ENCODE measurements at regions not wholly inside any gene's neighbourhood (a gene's known extent, or its start where the extent isn't known, plus 50 kb on each side); places are given as distances from the start of the nearest gene placed in this dataset.
"Not testable (repeated sequence)": the region's sequence is repeated elsewhere in the genome, so short reads cannot be mapped to it uniquely, and the experiment has no call there.

DNA sequence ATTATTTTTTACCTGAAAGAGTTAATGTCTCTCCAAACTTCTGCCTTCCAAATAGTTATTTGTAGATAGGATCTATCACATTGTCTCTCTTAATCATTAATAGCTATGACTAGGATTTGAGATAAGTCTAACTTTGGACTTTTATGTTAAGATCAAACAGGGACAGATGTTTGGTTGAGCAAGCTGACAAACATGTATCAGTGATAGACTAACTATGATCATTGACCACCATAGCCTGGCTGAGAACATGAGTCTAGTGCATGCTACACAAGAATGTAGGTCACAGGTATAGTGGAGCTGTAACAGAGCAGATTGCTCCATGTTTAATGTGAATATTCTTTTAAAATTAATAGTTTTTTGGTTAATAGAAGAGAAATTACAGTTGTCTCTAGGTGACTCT lies 52.0 kb downstream of the SYT15B start:
- not testable (repeated sequence) for H3K4me3 ChIP-seq; H3K4me1 ChIP-seq; DNase-seq (ENCODE audit: low spot score in 2 of 2); H3K9me3 ChIP-seq; H3K27ac ChIP-seq; H3K27me3 ChIP-seq; H3K36me3 ChIP-seq

DNA sequence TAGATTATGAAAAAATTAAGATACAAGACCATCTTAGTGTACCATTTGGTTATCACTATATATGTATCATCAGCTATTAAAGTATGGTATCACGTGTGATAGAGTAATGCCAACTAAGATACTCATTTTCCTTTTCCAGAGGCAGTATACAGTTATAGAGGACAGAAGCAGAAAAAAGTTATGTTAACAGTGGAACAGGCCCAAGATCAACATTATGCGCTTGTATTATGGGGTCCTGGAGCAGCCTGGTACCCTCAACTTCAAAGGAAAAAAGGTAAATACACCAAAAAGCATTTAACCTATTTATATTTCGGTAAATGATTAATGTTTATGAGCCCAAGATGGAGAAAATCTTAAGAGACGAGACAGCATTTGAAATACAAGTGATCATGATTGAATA lies 52.9 kb downstream of the SYT15B start:
- not testable (repeated sequence) for H3K36me3 ChIP-seq; H3K4me3 ChIP-seq; H3K4me1 ChIP-seq; H3K27ac ChIP-seq; H3K27me3 ChIP-seq; DNase-seq (ENCODE audit: low spot score in 2 of 2); H3K9me3 ChIP-seq
- no CpG with 5 or more reads among the region's 4 CpGs for WGBS, 2 donors

GRCh38 chr10:47705698-47706414 lies 57.5 kb downstream of the SYT15B start:
- peak overlapping the region; percentile 26 to 86 (median 76) for H3K27ac ChIP-seq
- H3K9me3 ChIP-seq, H3K36me3 ChIP-seq, H3K4me1 ChIP-seq, H3K27me3 ChIP-seq: not testable (repeated sequence)
- WGBS, 2 donors = 0 to 1% methylated on average over 13 to 45 of the region's 66 CpGs
- peak; percentile 53 to 63 for DNase-seq (ENCODE audit: low spot score in 2 of 2)
- TF ChIP-seq POLR2A (IDR thresholded peaks at IDR 0.05) = peak in 1 of 2 donors; percentile 53
- H3K4me3 ChIP-seq = peak overlapping the region in 3 of 4 donors; percentile 34 to 51 (median 36)

DNA sequence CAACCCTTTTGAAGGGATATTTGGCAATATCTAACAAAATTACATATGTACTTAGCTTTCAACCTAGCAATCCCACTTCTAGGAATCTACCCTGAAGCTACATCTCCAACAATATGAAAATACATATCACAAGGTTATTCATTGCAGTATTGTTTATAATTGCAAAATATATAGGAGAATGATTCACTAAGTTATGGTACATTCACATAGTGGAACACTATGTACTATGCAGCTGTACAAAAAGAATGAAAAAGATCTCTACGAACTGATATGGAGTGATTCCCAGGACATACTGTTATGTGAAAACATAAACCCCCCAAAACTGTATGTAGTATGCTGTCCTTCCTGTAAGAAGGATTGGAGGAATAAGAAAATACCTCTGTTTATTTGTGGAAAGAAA lies 62.1 kb downstream of the SYT15B start:
- not testable (repeated sequence) for H3K36me3 ChIP-seq; H3K9me3 ChIP-seq; H3K4me1 ChIP-seq; H3K4me3 ChIP-seq; DNase-seq (ENCODE audit: low spot score in 2 of 2); H3K27me3 ChIP-seq; H3K27ac ChIP-seq
- 55 to 69% methylated on average over 1 of the region's 1 CpG for WGBS, 2 donors

DNA sequence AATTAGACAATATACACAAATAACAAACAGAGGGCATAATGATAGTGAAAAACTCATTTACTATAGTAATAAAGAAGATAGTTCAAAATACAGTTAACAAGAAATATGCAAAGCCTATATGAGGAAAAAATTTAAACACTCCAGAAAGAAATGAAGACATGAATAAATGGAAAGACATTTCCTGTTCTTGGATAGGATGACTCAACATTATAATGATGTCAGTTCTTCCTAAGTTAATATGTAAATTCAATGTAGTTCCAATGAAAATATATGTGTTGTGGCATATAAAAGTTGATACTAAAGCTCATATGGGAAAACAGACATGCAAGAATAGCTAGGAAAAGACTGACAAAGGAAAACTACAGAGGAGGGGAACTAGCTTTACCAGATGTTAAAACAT lies 63.5 kb downstream of the SYT15B start:
- H3K27me3 ChIP-seq; H3K4me1 ChIP-seq; H3K27ac ChIP-seq; H3K9me3 ChIP-seq; DNase-seq (ENCODE audit: low spot score in 2 of 2); H3K4me3 ChIP-seq; H3K36me3 ChIP-seq: not testable (repeated sequence)

DNA sequence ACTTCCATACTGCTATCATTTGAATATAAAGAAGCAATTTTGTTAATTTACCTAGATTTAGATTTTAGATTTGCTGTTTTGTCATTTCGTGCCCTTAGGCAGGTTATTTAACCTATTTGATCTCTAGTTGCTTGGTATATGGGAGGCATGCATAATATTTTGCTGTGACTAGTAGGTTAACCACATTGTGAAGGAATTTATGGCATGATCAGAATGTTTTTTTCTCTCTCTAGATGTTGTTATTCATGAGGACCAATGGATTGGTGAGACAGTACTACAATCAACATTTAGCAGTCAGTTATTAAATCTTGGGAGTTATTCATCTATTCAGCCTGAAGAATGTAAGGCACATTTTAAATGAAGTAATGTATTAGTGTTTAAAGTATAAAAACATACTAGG lies 67.2 kb downstream of the SYT15B start:
- not testable (repeated sequence) for H3K27me3 ChIP-seq; H3K4me3 ChIP-seq; H3K36me3 ChIP-seq; H3K9me3 ChIP-seq; H3K4me1 ChIP-seq; DNase-seq (ENCODE audit: low spot score in 2 of 2); H3K27ac ChIP-seq
- WGBS, 2 donors = 27 to 35% methylated on average over 1 of the region's 1 CpG

DNA sequence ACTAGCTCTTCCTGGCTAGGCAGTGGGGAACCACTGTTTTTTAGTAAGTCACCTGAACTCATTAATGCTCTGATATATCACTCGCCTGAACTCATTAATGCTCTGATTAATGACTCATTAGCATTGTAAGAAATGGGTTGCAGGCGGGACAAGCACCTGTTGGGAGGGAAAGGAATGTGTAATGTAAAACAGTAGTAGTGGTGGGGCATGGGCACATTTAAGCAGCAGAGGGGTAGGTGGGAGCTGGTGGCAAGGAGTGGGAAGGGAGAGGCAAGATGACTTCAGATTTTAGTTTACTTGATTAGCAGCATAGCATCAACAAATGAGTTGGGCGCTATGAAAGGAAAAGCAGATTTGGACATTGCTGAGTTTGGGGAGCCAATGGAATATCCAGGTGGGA lies 68.2 kb downstream of the SYT15B start:
- not testable (repeated sequence) for H3K36me3 ChIP-seq; H3K4me1 ChIP-seq; H3K9me3 ChIP-seq; H3K27ac ChIP-seq; H3K27me3 ChIP-seq; H3K4me3 ChIP-seq; DNase-seq (ENCODE audit: low spot score in 2 of 2)
- WGBS, 2 donors = 86 to 88% methylated on average over 2 of the region's 3 CpGs

DNA sequence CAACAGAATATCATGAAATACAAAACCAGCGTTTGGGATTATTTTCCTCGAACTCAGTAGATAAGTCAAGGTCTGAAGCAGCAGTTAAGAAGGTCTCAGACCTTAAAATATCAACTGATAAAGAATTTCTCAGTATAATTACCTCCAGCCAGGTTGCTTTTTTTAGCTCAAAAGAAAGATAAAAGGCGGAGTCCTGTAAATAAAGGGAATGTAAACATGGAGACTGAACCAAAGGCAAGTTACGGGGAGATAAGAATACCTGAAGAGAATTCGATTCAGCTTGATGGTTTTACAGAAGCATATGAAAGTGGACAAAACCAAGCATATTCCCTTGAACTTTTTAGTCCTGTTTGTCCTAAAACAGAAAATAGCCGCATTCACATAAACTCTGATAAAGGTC lies 73.1 kb downstream of the SYT15B start:
- H3K27me3 ChIP-seq; H3K36me3 ChIP-seq; DNase-seq (ENCODE audit: low spot score in 2 of 2); H3K27ac ChIP-seq; H3K4me1 ChIP-seq; H3K9me3 ChIP-seq; H3K4me3 ChIP-seq: not testable (repeated sequence)
- no CpG with 5 or more reads among the region's 6 CpGs for WGBS, 2 donors

DNA sequence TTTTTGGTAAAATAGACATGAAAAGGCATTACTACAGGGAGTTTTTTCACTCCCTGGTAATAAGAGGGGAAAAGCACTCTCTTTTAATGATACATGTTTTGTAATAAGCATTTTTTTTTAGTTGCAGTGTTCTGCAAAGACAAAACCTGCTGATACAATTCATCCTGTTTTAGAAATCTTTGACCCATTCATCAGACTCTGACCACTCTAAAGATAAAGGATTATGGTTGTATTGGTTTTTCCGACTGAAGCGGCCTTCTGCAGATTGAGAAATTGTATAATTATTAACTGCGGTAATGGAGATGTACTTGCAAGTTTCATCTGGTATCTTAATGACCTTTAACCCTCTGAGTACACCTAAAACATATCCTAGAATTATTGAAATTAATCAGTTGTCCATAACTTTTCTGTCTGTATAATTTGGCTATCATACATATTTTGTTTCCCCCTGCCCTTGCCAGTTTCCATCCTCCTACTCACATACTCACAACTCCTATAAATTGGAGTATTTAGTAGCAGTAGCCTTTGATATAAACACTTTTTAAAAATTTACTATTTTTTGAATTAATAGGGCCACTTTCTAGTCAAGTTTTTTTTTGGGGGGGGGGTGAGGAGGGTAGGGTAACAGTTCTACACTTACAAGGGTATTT lies 79.4 kb downstream of the SYT15B start:
- 85 to 100% methylated on average over 2 of the region's 3 CpGs for WGBS, 2 donors
- H3K4me1 ChIP-seq; DNase-seq (ENCODE audit: low spot score in 2 of 2); H3K36me3 ChIP-seq; H3K4me3 ChIP-seq; H3K9me3 ChIP-seq; H3K27me3 ChIP-seq; H3K27ac ChIP-seq: not testable (repeated sequence)

DNA sequence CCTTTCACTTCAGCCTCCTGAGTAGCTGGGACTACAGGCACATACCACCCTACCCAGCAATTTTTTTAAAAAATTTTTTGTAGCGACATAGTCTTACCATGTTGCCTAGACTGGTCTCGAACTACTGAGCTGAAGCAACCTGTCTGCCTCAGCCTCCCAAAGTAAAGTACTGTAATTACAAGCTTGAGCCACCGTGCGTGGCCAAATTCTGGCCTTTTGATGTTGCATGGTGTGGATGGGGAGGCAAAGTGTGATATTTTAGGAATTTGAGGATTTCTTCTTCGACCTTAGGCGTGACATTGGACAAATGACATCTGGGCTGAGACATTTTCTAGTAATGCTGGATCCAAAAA lies 81.8 kb downstream of the SYT15B start:
- not testable (repeated sequence) for H3K4me1 ChIP-seq; H3K27ac ChIP-seq; DNase-seq (ENCODE audit: low spot score in 2 of 2); H3K27me3 ChIP-seq; H3K4me3 ChIP-seq; H3K36me3 ChIP-seq; H3K9me3 ChIP-seq
- WGBS, 2 donors = 80 to 100% methylated on average over 1 of the region's 6 CpGs

GRCh38 chr10:47680848-47681637 lies 82.3 kb downstream of the SYT15B start:
- not testable (repeated sequence) for DNase-seq (ENCODE audit: low spot score in 2 of 2); H3K27me3 ChIP-seq; H3K36me3 ChIP-seq; H3K4me1 ChIP-seq; H3K9me3 ChIP-seq; H3K27ac ChIP-seq; H3K4me3 ChIP-seq
- 32 to 36% methylated on average over 2 to 3 of the region's 4 CpGs for WGBS, 2 donors

GRCh38 chr10:47676102-47676501 lies 87.3 kb downstream of the SYT15B start:
- H3K4me1 ChIP-seq; H3K4me3 ChIP-seq; H3K27ac ChIP-seq; DNase-seq (ENCODE audit: low spot score in 2 of 2); H3K27me3 ChIP-seq; H3K36me3 ChIP-seq: not testable (repeated sequence)
- 67 to 100% methylated on average over 1 of the region's 1 CpG for WGBS, 2 donors
- peaks cover 0 to 11% (median 0%) of the 10 kb centered on the region in 4 donors for H3K9me3 ChIP-seq

- H3K4me3 ChIP-seq; H3K4me1 ChIP-seq; H3K27me3 ChIP-seq; DNase-seq (ENCODE audit: low spot score in 2 of 2); H3K27ac ChIP-seq; H3K36me3 ChIP-seq: not testable (repeated sequence)
- peaks cover 0 to 11% (median 0%) of the 10 kb centered on the region in 4 donors for H3K9me3 ChIP-seq
Measured at GRCh38 chr10:47675577-47675976, 87.8 kb downstream of the SYT15B start.

- not testable (repeated sequence) for H3K4me3 ChIP-seq; H3K27ac ChIP-seq; H3K27me3 ChIP-seq; H3K4me1 ChIP-seq; H3K36me3 ChIP-seq; DNase-seq (ENCODE audit: low spot score in 2 of 2)
- H3K9me3 ChIP-seq = peaks cover 0 to 11% (median 0%) of the 10 kb centered on the region in 4 donors
- no CpG with 5 or more reads among the region's 1 CpG for WGBS, 2 donors
Measured at GRCh38 chr10:47673128-47673527, 90.3 kb downstream of the SYT15B start.
